NCI-H82 treated with DMSO at 0.1 percent for 48 hours (cell line): ENCODE measurements at regions not wholly inside any gene's neighbourhood (a gene's known extent, or its start where the extent isn't known, plus 50 kb on each side); places are given as distances from the start of the nearest gene placed in this dataset.
"Not testable (repeated sequence)": the region's sequence is repeated elsewhere in the genome, so short reads cannot be mapped to it uniquely, and the experiment has no call there.

Experiments
- DNase-seq: peaks from one replicate; lab custom pipeline; 2025; ENCODE audit not compliant: unreplicated experiment; lab: John Stamatoyannopoulos, UW

DNA sequence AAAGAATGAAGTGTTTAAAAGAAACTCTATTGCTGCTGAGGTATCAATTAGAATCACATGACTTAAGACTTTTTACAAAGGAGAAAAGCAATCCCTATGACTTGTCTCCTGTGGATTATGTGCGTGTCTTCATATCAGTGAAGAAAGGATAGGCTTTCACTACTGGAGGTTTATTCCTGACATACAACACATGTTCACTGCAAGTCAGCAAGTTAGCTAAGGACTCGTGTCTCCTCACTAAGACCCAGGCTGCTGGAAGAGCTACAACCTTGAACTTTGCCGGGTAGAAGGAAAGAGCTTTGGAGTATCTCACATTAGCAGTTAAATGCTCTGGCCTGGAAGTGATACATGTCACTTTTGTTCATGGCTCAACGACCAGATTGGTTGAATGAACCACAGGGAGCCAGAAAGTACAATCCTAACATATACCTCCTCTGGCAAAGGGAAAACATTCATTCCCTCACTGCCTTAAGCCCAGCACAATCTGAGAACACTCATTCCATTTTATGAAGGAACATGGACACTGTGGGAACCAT lies 215.3 kb downstream of the RNF152 start:
- no peak for DNase-seq

DNA sequence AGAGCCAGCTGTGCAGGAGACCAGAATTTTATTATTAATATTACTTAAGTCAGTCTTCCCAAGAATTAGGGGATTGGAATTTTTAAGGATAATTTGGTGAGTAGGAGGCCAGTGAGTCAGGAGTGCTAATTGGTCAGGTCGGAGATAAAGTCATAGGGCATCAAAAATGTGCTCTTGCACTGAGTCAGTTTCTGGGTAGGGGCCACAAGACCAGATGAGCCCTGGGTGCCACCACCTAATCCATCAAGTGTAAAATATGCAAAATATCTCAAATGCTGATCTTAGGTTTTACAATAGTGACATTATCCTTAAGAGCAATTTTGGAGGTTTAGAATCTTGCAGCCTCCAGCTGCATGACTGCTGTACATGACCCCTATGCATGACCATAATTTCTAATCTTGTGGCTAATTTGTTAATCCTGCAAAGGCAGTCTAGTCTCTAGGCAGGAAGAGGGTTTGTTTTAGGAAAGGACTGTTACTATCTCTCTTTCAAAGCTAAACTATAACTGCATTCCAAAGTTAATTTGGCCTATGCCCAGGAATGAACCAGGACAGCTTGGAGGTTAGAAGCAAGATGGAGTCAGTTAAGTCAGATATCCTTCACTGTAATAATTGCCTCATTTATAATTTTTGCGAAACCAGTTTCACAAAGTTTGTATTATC lies 215.9 kb downstream of the RNF152 start:
- no peak for DNase-seq

DNA sequence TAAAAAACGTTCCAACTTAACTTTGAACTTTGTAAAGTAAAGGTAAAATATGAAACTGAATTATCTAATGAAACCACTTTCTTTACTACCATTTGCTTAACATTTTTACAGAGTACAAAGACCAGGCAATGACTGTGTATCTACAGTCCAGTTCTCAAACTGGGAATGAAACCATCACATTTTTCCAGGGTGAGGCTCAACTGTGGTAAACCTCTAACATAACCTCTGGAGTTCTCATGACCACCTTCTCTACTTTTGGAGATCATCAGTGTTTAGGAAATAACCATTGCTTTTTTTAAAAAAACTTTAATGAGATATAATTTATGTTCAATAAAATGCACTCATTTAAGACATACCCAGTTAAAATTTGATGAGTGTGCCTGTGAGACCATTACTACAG lies 223.5 kb downstream of the RNF152 start:
- DNase-seq = no peak

DNA sequence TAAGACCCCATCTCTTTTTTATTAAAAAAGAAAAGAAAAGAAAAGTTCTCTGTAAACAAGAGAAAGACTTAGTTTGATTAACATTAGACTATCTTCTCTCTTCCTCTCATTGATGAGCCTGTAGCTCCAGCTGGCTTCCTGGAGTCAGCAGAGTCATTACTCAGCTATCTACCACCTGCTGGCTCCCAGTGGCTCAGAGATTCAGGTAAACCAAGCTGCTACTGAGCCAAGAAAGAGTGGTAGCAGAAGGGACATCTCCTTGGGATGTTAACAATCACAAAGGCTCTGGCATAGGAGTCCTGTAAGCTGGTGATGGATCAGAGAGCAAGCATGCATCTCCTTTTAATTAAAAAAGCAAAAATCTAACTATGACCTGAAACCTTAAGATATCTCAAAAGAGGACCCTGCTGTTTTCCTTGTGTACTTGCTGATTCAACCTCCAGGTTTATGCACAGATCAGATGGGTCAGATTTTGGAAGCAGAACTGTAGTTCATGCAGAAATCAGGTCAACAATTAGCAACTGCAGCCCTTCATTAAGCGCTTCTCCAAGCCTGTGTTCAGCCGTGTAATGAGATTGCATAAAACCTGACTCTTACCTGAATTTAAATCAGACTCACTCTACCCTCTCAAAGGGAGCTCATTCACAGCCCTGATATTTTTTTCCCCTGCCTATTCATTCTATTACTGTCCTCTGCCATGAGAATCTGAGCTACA lies 225.8 kb downstream of the RNF152 start:
- no peak for DNase-seq

DNA sequence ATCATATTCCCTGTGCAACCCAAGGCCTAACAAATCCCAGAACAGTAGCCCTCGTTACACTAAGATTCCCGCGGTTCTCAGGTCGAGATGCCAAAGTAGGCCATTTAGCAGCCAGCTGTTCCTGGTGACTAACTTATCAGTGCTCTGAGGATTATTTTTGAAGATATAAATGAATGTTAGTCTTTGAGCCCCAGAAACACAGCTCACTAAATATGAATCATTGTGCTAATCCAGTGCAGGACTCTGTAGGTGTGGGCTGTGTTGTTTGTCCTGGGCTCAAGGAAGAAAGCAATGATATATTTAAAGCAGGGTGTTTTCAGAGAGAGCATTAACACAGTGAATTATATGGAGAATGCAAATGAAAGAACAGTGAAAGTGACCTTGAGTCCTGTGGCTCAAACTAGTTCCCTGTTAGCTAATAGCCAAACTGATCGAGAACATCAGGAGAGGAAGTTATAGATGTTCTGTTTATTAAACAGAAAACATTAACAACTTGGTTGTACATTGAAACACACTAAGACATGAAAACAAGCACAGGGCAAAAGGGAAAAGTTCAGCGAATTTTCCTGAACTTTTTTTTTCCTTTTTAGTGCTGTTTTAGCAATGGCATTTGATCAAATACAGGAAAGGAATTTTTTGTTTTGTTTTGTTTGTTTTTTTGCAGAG lies 228.3 kb downstream of the RNF152 start:
- no peak for DNase-seq

DNA sequence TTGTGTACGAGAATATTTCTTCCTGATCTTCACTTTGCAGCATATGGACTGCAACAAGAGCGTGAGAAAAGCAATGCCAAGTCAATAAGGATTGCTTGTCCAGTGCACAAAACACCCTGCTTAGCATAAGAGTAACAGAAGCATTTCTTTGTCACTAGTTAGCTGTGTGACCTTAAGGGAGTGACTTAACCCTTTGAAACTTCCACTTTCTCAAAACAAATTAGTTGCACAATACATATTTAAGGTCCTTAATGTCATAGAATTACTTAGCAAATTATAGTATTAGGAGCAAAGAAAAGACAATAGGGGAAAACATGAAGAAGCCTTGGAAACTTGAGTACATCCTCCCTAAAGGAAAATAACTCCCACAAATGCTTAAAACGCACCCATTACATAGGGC lies 230.1 kb downstream of the RNF152 start:
- DNase-seq = no peak

DNA sequence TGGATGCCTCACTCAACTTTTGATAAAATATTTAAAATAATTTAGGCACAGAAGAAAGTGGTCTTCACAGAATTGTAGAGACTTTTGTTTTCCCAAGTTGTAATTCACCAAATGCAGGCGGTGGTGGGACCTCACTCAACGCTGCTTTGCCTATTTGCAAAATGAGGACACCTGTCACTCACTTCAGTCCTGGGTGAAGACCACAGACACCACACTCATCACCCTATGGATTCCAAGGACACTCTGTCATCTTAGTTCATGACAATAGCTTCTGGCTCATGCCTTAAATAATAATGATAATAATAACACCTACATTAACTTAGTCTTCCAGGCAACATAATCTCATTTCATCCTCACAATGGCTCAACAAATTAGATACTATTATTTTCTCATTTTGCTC lies 234.4 kb downstream of the RNF152 start:
- DNase-seq = no peak

DNA sequence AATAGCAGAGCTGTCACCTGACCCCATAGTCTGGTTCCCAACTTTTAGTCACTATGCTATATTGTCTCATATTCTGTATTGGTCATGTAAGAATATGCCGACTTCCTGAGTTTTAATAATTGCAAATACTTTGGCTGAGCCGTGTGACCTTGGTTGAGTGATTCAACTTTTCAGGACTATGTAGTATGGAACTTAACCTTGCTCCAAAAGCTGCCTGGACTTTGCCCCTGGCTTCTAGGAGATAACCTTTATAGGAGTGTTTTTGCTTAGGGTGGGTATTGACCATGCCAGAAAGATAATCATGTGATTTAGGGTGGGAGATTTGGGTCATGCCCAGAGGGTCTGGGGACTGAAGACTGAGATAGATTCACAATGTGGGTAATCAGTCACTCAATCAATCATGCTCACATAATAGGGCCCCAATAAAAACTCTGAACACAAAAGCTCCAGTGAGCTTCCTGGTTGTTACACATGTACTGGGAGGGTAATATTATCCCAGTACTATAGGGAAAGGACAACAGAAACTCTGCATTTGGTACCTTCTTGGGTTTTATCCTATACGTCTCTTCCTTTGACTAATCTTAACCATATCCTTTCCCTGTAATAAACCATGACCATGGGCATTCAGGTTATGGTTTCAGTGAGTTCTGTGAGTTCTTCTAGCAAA lies 235.6 kb downstream of the RNF152 start:
- no peak for DNase-seq

DNA sequence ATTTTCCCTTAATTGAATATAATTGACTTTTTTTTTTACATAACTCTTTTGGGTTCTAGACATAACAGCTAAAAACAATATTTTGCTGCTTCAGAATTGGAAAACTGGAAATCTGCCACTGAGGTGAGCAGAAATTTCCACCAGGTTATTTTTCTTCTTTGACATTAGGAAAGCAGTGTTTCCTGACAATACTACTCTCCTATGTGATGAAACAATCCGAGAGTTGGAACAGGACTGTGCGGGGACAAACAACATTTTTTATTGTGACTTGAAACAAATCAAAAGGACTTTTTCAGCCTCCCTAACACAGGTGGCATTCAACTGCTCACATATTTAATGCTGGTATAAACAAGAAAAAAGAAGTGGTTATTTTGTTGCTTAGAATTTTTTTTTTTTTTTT lies 237.2 kb downstream of the RNF152 start:
- DNase-seq = no peak

DNA sequence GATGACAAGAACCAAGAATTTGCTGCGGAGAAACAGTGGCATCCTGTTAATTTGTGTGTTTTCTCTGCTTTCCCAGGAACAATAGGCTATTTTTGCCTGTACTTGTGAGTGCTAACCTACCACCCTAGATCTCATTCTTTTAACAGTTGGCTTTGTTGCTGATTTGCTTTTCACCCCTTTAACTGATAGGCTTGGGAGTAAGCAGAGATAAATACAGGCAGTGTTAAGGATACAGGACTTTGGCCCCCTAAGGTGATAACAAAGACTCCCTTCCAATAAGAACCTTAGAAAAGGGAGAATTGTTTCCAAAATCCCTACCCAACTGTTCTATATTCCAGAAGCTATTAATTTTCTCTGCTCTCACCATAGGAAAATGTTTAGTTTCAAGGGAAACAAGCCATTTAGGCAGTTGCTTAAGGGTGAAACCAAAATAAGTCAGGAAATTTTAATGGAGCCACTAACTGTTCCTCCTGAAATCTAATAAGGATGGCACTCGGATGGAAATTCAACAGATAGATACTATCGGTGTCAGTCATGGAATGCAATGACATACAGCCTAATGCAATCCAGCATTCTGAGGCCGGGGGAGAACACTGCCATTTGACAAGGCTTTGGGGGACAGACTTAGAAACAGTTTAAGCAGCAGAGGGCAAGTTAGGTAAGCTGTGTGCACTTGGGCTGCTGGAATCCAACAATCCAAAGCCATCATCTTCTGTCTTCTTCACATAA lies 238.8 kb downstream of the RNF152 start:
- no peak for DNase-seq

DNA sequence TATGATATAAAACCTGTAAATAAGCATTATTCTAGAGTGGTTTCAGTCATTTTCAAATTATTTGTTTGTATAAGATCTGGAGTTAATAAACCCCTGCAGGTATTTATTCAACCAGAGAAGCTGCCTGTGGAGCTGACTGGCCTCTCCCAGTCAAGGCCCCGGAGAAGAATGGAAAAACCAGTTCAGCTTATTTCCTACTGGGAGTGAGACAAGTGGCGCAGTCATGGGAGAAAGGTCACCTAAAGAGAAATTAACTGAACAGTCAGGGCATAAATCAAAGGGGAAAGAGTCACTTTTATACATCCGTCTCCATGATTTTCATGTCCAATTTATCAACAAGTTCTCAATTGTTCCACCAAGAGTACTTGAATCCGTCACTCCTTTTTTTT lies 240.9 kb downstream of the RNF152 start:
- DNase-seq = no peak

DNA sequence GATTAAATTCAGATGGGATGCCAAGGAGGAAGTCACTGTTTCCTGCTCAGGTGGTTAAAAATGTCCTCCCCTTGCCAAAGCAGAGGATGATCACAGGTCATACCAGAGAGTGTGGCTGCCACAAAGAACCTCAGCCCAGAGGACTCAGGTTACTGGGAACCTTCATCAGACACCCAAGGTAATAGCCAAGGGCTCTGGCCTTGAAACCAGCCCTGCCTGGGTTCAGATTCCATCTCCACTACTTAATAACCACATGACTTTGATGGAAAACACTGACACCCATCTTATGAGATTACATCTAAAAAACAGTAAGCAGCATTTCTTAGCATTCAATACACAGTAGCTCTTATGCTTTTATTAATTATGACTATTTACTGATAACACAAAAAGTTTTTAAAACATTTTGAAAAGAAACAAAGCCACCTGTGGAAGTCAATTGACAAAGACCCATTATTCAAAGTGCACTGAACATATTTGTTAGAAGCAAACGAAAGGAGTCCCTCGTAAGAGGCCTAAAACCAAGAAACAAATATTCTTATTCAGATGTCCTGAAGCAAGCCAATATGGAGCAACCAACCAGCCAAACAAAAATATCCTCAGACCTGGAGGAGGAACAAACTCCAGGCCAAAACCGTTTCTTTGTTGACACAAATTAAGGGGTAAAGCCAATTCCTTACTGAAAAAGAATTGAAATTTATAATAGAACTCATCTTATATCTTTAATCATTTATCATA lies 241.5 kb downstream of the RNF152 start:
- DNase-seq = no peak

DNA sequence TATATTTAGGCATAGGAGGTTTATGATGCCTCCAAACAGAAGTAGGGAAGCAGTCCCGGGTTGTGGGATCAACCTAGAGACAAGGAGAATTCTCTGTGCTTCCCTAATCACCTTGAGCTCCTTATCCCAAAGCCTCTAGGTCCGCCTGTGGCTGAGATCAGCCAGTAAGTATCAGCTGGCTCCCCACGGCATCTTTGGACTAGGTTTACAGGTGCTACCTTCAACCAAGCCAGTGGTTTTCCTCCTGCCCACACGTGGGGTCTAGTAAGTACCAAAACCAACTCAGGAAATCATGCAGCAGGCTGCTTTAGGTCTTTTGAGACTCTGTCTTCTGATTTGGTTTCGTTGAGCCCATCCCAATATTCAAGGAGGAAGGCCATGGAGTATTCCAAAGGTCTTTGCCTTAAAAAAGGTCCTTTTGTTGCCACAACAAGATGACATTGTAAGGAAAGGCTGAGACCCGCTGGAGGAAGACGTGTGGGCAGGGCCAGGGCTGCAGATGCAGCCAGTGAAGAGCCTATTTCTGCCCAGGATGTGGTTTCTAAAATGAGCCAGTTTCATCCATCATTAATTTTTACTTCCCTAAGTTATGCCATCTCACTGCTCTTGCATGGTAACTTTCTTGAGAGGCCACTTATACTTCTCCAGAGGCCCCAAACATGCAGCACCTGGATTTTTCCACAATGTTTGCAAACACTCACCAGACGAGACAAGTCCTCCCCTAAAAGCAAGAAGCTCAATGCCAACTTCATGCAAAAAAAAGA lies 248.7 kb downstream of the RNF152 start:
- DNase-seq = no peak

DNA sequence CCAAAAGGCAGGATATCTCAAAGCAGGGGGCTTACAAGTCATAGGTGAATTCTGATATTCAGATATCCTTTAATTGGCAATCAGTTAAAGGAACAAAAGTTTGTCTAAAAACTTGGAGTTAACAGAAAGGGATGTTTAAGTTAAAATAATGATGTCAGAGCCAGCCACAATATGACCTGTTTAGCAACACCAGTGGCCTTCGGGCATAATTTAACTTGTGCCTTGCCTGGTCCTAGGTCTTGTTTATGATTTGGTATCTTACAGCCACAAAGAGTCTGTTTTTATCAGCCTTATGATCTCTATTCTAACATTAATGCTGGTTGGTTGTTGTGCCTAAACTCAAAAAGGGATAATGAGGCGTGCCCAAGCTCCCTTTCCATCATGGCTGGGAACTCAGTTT lies 252.9 kb downstream of the RNF152 start:
- DNase-seq = no peak

DNA sequence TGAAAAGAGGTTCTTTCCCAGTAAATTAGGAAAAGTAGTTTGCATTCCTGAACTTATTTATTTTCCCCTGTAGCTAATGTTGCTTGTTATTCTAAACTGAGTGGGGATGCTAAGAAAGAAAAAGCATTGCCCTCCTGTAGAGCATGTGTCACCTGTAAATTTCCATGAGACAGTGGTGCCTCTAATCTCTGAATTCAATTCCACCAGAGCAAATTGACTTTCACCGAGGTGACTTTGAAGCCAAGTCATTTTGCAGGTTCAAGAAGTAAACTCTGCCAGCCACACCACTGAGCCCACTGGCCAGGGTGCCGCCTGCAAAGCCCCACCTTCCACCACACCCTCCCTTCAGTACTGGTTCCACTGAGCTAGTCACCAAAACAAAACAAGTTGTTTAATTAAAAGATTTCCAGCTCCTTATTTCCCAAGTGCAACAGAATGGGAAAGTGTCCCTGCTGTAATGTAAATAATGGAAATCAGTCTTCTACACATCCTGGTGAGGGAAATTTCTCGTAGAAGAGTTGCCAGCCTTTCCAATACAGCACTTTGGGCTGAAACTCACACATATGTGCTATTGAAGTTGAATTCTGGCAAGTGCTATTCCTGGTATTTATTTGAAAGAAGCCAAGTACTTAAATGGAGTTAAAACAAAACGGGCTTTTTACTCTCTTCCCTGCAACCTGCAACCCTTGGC lies 254.8 kb downstream of the RNF152 start:
- no peak for DNase-seq

DNA sequence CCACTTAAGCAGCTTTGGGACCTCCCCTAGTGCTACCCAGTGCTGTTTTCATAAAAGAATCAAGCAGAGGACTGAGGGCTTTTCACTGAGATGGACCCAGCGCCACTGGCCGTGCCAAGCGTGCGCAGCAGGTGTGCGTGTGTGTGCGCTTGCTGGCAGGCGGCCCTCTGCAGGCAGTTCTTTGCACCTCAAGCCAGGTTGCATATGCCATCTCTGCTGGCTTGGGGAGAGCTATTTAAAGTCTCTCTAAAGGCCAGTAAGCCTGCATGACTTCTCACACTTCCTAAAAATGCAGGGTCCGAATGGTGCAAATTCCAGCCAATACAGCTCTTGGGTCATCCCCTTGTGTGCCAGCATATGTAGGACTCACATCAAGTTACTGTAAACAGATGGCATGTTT lies 255.5 kb downstream of the RNF152 start:
- DNase-seq = no peak

DNA sequence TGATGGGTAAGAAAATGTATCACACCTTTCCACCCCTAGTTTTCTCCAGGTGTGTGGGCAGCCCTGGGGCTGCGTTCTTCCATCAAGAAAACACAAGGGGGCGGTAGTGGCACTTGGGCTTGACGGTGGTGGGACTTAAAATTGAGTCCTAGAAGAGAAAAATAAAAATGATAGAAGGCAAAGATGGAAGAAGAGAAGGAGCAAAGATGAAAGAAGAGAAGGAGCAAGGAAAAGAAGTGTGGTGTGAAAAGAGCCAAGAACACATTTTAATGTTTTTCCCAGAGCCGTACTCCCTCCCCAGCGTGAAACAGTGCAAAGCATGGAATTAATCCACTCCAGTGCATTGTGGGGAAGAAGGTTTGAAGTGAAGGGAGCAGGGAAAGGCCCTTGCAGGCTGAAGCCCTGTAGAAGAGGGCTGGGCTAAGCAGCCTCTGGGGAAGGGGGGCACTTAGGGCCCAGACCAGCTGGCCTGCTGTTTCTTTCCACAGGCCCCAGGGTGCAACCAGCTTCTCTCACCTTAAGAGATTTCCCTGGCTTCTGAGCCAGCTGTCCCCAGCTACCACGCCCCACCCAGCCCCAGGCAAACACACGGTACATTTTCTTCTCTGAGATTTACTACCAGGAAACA lies 256.8 kb downstream of the RNF152 start:
- DNase-seq = peak; percentile 95

DNA sequence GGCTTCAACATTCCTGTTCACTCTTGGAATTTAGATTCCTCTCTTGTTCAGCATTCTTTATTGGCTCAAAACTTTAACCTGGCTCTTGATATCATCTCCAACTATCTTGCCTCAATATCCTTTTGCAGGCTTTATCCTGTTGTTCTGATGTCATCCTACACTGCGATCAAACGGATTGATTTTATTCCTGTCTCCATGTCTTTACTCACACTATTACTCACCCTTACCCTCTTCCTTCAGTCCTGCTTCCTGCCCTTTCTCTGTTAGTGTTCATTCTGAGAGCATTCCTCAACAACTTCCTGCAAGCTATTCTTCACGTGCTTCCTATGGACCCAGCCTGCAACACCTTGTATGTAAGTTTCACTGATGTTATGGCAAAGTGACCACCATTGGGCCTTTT lies 264.7 kb downstream of the RNF152 start:
- no peak for DNase-seq

DNA sequence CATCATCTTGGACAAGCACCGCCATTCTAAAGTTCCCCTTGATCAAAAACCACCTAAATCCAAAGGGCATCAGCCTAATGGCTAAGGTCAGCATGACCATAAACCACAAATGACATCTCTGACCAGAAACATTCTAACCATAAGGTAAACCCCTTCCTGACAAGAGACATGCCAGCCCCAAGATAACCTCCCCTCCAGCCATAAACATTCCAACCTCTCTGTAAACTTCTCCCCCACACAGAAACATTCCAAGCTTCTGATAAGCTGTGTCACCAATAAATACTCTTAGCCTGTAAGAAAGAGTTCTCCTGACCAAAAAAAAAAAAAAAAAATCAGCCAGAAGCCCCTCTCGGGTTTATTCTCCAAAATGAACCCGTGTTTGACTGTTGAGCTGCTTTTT lies 268.2 kb downstream of the RNF152 start:
- DNase-seq = not testable (repeated sequence)
